HEK293T (cell line): ENCODE measurements at regions not wholly inside any gene's neighbourhood (a gene's known extent, or its start where the extent isn't known, plus 50 kb on each side); places are given as distances from the start of the nearest gene placed in this dataset.

Source experiments
- SP1 ChIP-seq: fragments of 450-650 bp; IDR thresholded peaks from 2 replicates; pipeline ENCODE4 v1.6.1; 2017
- ZNF384 ChIP-seq: fragments of 450-650 bp; IDR thresholded peaks from 2 replicates; pipeline ENCODE4 v1.6.1; 2016

DNA sequence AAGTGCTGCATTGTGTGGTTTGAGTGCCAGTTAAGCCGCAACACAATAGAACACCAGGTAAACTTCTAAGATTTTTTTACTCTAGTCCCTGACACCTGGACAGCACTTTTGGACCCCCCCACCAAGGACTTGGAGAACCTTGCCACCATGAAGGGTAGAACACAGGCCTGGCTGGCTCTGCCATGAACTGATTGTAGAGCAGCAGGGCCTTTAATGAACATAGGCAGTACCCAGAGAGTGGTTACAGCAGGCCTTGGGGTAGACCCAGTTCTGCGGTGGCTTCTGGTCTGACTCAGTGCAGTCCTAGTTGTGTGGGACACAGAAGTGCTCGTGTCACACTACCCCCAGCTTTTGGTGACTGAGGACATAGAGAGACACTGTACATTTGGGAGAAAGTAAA is 648.3 kb downstream of the PCDH19 start:
- TF ChIP-seq SP1 (no peak), ZNF384 (no peak)
